Peyer's patch (tissue), 4 donors: ENCODE measurements at regions not wholly inside any gene's neighbourhood (a gene's known extent, or its start where the extent isn't known, plus 50 kb on each side); places are given as distances from the start of the nearest gene placed in this dataset.

Experiments used
- CTCF ChIP-seq, 6 experiments: fragments of 450-650 bp in 4 of 6; fragments of 200-600 bp in 2 of 6; sonication (generic) in 1 of 6; IDR thresholded peaks; one replicate each; pipeline ENCODE4 v1.5.1; 2017 to 2019; ENCODE audit warnings: antibody characterized with exemption in 6 of 6, mild to moderate bottlenecking in 3 of 6, moderate library complexity in 1 of 6
- POLR2A ChIP-seq, 2 donors: fragments of 450-650 bp; IDR thresholded peaks; one replicate each; pipeline ENCODE4 v1.5.1; 2017; ENCODE audit warnings: antibody characterized with exemption in 2 of 2, mild to moderate bottlenecking in 2 of 2, moderate library complexity in 2 of 2

GRCh38 chr7:41425926-41426325 is 277.0 kb downstream of the INHBA start:
- no peak for TF ChIP-seq CTCF (IDR thresholded peaks at IDR 0.05)
- TF ChIP-seq POLR2A (IDR thresholded peaks at IDR 0.05): no peak
